ENCODE measurements at regions not wholly inside any gene's neighbourhood (a gene's known extent, or its start where the extent isn't known, plus 50 kb on each side); places are given as distances from the start of the nearest gene placed in this dataset.

DNA sequence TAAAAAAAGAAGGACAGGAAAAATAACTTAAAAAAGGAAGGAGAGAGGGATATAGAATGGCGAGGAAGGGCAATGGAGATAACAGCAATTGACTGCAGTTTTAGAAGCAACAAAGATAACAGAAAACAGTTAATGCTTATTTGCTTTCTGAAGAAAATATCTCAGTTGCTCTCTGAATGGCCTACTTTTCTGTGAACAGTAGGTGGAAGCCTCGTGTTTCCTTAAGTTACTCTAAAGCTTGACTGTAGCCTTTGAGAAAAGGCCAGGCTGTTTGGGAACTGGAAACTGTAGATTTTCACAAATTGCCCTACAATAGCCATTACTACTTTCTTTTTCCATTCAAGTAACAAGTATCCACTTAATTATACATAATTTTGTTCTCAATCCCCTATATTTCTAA, 404.5 kb downstream of the YTHDC2 start:
- no peak for DNase-seq

DNA sequence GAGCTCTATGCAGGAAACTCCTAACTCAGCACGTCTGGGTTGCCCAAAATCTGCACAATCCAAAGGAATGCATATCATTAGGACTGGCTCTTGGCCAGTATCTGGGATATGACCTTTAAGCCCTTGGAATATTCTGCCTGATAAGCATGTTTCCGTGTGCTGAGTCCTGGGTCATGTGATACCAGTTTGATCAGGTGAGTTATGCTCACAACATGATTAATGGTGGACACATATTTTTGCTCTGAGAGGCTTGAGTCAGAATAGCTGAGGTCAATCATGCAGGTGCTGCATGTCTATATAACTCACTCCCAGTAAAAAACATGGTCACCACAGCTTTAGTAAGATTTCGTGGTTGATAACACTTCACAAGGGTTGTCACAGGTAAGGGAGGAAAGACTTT, 408.8 kb downstream of the YTHDC2 start:
- no peak for DNase-seq

DNA sequence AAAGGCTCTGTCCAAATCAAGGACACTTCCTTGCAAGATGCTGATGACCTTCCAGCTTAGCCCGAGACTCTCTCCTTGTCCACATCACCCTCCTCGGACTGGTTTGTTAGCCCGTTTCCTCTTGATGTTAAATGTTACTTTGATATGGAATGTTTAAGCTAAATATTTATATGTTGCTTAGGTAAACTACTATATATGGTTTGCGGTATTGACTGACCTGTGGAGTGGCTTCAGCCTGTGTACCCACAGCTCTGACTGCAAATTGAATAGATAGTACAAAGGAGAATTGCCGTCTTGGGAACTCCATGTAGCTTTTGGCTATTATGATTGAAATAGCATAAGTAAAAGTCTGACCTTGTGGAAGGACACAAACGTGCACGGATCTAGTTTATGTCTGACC, 422.0 kb downstream of the YTHDC2 start:
- no peak for DNase-seq

DNA sequence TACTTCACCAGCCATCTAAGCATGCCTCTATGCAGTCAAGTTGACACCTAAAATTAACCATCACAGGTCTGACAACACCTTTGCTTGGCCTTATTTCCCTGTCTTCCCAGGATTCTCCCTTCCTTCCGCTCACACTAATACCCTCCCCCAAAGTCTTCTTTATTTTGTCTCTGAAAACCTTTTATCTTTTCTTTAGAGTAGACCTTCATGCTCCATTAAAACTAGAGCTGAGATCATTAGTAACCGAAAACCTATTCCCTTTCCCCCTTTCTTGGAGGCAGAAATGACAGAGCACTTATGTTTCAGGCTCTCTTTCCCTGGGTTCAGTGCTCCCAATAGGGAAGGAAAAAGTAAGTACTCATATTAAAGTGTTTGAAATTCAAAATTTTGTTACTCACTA, 423.8 kb downstream of the YTHDC2 start:
- DNase-seq: no peak

DNA sequence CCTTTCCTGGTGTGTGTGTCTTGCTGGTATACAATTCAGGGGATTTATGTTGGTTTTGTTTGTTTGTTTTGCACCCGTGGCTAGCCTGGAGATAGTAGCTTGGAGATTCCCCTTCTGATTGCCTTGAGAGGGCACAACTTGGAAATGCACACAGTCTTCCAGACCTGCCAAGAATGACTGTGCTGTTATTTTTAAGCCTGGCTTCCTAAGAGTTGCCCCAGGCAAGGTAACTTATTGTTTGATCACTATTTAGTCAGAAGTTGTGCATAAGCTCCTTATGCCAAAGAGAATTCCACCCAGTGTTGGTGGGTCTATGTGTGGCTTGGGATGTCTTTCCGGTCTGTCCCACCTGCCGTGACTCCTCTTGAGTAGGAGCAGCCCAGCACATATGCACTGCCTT, 421.9 kb upstream of the KCNN2 start:
- DNase-seq: no peak

DNA sequence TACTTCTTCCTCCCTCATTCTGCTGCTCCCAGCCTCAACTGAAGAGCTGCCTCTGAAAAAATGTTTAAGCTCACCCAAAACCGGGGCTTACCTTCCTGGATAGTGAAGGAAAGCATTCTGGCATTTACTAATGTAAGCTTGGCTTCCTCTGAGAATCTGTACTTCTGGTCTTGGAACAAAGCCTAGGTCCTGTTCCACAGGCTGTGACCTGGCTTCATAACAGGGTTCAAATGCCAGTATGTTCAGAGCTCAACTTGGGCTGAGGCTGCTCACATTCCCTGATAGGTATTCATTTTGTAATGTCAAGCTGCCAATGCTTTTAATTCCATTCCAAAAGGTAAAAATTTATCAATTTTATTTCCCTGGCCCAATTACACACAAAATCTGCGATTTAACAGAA, 411.7 kb upstream of the KCNN2 start:
- no peak for DNase-seq

DNA sequence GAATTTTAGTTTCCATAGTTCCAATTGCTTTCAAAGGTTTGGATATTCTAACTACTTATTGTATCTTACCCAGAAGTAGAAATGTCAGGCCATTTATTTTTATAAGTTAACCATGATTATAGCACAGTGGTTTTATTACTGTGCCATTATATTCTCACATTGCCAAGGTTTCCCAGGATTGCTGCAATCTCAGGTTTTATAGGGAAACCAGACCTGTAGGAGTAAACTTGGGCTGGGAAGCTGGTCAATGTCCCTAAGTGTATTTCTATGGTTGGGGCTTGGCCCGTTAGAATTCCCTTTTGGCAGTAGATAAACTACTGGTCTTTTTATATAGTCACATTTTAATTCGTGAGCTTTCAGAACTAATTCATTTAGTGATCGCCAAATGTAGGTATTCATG, 396.6 kb upstream of the KCNN2 start:
- no peak for DNase-seq

DNA sequence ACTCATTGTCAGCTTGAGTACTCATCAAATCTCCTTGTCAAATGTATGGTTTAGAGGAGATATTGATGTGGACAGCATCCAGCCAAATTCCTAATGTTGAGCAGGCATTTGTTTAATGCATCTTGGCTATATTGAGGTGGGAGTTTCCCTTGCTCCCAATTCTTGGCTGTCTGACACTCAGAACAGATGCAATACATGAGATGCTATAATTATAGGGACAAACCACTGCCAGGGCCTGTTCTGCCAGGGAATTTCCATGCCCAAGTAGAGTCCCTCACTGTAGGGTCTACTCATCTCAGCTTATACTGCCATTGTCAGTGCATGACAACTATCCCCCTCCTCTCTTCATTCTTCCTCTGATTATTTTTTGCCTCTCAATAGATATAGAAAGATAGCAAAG, 392.0 kb upstream of the KCNN2 start:
- no peak for DNase-seq

DNA sequence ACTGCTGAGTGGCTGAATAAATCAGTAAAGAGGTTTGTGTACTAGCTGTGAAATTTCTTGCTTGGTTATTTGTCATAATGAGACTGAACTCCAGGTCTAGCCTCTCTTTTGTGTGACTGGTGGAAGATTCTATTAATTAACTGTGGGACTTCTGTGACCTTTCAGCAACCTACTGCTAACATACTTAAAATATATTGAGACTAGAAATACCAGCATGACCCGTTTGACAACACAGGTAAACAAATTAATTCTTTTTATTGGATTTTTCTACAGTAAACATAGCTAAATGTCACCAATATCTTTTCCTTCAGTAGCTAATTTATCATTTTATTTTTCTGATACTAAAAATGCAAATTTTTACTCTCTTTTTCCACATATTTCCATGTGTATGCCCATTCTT, 390.4 kb upstream of the KCNN2 start:
- no peak for DNase-seq

DNA sequence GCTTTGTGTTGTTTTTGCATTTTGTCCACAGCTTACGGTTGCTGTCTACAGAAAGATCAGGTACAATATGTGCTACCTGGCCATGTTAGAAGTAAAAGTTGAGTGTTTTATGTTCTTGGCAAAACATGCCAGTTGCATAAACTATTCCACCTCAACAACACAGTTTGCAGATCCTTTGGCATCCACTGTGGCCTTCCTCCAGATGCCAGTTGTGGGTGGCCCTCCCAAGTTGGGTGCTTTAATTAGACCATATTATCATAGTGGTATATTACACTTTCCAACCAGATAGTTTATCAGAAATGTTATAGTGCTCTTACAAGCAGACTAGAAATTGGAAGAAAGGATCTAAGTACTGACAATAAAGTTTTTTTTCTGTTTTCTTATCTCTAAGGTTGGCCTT, 386.9 kb upstream of the KCNN2 start:
- DNase-seq: no peak

DNA sequence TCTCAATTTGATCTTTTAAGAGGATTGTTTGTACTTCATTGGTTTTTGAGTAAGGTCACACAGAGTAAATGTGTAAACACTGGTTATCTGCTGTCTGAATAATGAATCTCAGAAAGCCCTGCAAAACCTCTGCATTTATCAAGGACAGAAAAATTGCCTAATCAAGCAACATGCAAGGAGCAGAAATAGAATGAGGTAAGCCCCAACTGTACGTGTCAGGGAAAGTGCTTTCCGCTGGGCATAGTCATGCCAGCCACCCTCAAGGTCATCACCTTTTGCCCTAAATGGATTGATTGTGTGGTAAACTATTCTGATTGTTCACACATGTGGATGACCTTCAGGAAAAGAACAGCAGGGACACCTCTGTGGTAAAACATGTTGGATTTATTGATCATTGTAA, 376.9 kb upstream of the KCNN2 start:
- DNase-seq: no peak

DNA sequence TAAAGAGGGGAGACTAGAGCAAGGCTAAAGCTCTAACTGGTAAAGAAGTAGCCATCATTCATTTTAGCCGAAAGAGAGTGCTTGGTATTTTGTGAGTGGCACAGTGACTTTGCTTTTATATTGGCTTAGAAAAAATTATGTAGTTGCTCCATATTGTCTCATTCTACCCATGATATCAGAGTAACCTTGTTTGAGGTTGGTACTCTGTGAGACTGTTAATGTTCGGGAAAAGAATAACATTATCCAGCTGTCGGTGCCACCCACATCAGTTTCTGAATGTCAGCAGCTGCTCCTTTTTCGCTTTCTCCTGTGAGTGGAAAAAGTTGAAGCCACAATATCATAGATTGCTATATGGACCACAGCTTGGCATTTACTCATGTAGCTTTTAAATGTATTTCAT, 376.4 kb upstream of the KCNN2 start:
- DNase-seq: no peak

DNA sequence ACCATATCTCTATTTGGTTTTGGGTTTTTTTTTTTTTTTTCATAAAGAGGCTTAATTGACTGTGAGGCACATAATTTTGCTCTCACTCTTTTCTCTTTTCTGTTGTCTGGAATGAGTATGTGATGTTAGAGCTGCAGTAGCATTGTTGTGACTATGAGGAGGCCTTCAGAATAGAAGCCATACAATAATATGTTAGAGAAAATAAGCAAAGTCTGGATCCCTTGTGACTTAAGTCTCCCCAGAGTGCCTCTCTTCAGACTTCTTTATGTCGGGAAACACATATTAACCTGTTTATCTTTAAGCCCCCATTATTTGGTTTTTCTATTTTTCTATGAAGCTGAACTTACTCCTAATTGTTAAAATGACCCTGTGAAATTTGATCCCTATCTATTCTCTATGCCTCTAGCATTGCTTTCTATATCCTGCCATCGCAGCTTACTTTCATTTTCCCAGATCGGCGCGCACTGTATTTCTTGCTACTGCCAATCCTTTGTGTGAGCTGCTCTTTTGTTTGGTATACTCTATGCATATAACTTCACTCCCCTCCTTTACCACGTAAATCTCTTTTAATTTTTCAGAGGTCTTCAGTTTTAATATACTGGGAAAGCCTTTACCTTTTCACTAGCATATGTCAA, 372.5 kb upstream of the KCNN2 start:
- DNase-seq: no peak

DNA sequence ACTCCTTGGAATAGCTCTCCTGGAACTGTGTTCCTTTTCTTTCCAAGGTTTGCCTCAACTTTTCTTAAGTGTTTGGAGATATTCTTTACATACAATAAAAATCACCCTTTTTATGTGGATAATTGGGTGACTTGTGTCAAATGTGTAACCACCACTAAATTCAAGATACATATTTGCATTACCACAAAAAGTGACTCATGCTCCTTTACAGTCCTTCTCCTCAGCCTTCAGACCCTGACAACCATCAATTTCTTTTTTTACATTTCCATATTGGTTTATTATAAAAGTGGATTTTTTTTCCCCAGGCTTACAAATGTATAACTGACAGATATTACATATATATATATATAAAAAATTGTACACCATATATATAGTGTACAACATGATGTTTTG, 372.0 kb upstream of the KCNN2 start:
- DNase-seq: no peak

DNA sequence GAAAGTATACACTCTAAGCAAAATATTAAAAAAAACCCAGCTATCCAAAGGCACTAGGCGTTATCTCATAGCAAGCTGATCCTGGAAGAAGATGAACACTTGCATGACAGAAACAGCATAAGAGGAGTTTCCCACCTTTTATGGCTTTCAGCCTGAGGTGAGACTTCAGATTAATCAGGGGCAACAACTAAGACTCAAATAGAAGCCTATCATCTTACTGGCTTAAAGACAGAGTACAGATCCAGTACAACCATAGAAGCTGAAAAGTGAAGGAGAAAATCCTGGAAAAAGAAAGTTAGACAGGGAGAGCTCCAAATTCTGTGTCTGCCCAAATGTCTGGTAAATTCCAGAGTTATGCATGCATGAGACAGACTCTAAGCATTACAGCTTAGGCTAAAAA, 360.8 kb upstream of the KCNN2 start:
- DNase-seq: no peak

DNA sequence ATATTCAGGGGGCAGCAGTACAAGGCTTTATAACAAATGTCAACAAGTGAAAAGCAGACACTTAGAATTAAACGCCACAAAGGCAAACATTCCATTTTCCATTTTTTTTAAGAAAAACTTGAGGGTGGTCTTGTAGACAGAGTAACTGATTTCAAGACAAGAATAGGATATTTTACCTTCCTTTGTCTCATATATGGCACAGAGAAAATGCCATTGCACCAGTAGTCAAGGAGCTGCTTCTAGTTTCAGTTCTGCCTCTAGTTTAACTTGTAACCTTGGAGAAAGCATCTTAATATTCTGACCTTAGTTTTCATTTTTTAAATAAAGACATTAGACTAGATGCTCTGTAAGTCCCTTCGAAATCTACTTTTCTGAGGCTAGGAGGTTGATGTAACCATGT, 355.3 kb upstream of the KCNN2 start:
- DNase-seq: no peak

DNA sequence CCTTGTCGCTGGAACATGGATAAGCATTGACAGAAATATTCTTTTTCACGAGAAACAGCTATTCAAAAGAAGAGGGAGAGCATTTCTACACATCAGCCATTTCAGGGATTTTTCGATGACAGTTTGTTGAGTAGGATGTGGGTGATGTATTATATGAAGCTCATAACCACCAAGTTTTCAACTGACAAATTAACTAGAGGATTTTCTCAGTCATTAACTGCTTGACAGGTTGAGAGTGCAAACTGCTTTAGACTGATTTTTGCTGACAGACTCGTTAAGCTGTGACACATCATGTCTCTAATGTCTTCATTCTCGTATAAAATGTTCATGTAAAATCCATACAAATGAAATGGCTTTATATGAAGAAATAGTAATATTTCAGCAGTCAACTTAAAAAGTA, 354.2 kb upstream of the KCNN2 start:
- no peak for DNase-seq

DNA sequence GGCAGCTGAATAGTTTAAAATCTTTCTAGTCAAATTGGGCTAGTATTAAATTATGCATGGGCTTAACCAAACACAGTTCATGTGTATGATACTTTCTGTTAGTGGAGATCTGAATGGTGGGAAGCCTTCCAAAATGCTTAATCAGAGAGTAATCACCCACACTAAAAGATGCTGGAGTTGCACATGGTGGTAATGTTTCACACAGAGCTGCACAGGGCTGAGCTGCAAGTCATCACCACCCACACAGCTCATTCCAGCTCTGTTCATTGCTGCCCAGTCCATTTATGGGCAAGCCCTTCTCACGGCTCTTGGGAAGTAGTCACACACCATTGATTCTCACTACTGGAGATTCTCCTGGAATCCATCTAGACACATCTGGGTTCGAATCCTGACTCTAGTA, 351.5 kb upstream of the KCNN2 start:
- DNase-seq: no peak

DNA sequence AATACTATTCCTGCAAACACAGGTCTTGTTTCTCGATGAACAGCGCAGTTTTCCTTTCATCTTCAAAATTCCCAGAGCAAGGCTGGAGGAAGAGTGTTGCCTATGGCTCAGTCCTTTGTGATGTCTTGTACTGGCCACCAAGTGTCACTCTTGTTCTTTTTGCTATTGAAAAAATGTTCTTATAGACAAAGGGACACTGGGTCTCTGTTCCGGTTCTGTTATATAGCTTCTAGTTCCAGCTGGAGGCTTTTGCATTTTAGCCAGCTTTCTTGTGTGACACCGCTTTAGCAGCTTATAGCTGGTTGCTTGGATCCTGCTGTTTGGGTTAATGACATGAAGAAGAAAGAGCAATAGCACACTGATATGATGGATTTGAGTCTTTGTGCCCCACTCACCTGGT, 343.7 kb upstream of the KCNN2 start:
- no peak for DNase-seq

DNA sequence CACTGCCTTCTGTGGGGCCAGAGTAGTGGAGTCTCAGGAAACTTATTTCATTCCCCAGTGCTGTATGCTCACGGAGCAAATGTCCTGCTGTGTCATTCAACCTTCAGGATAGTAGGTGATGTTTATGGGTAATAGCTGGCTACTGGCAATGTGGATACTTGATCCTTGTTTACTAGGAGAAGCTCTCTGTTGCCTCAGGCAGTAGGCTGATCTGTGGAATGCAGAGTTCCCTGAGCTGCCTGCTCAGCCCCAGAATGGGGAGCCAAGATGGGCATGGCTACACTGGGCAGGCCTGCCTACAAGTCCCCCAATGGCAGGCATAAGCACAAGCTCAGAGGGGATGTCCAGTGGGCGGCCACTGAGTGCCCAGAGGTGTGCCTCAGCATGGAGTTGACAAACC, 323.1 kb upstream of the KCNN2 start:
- no peak for DNase-seq

DNA sequence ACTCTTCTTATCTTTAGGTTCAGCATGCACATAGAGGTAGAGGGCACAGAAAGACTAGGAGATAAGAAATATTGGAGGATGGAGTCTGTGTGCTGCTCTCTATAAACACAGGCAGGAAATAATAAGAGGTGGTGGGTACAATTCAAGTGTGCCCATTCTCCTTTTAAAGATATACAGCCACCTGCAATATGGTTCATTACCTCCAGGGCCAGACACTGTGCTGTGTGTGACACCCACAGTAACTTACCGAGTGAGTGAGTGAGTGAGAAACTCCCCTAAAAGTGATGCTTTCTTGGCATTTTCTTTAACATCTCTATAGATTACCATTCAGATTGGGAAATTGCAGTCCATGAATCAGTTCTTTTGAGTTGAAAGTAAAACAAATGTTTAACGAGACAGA, 311.8 kb upstream of the KCNN2 start:
- DNase-seq: no peak

DNA sequence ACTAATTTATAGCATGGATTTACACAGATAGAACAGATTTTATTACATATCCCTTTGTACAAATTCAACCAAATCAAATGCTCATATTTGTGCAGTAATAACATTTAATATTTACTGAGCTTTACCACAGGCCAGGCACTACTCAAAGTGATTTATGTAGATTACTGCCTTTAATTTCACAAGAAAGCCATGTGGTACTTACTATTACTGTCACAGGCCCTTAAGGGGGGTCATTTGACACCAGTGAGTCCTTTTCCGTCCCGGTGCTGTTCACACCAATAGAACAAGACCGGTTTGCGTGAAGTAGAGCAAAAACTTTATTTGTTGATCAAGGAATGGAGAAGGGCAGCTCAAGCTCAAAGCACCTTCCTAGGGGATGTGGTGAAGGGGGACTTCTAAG, 308.5 kb upstream of the KCNN2 start:
- DNase-seq: no peak

DNA sequence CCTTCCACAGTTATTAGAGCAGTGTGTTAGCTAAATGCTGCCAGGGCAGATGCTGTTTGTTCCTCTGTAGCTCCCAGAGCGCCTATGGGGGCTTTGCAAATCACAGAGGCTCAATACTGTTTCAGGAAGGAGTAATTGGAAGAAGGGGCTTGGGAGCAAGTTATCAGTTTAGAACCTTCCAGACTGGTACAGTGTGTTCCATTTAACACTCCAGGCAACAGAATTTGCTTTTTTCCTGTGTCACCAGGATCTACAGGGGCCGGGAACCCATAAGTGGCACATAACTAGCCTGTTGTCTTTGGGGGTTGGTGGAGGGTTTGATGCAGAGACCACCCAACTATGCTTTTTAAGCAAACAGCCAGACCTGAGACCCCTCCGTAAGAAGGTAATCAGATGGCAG, 307.3 kb upstream of the KCNN2 start:
- no peak for DNase-seq

DNA sequence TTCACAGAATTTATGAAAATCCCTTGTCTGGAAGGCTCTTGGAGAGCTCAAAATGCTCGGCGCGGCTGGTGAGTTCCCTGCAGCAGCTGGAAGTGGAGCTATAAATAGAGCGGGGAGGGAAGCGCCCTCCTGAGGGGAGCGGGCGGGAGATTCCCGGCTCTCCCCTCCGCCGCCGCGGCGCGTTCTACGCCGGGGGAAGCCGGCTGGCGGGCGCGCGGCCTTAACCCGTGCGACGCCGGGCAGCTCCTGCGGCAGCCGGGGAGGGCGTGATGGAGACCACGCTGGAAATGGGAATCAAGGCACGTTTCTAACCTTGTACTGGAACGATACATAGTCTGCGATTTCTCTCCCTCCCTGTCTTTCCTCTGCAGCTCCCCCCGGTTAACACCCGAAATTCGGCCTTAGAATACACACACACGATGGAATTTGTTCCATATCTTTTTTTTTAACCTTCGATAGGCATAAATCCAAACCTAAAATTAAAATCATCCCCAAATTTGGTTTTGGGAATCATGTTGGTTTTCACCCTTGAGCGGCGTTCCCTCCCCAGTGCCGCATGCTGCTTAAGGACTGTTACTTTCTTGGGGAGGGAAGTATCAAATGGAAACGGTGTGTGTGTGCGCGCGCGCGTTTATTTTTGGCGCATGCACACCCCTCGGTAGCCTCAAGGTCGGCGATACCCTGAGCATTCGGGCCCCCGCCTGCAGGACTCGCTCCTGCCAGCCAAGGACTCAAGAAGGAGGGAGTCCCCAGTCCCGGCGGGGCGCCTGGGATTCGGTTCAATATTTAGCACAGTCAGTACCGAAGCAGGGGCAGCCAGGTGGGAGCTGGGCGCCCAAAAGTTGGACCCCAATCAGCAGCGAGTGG, 306.3 kb upstream of the KCNN2 start:
- no peak for DNase-seq

DNA sequence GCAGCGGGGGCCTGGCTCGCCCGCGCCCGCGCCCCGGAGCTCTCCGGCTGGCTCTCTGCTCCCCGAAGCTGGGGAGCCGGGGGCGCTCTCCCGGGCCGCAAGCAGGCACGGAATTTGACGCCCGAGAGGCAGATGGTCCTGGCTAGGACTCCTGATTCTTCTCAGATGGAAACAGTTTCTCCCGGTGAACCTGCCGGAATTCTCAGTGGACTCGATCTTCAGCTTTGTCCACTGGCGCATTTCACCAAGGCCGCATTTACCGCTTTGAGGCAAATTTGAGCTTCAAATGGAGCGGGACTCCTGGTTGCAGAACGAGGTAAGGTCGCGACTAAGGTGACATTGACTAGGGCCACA, 305.7 kb upstream of the KCNN2 start:
- no peak for DNase-seq

Measured in CD4-positive, alpha-beta T cell treated with Interleukin-1 beta for 1 hour (primary cell).